NCI-H128 (cell line): ENCODE measurements at regions not wholly inside any gene's neighbourhood (a gene's known extent, or its start where the extent isn't known, plus 50 kb on each side); places are given as distances from the start of the nearest gene placed in this dataset.

Experiments
- DNase-seq: peaks from one replicate; lab custom pipeline; 2025; ENCODE audit not compliant: unreplicated experiment; lab: John Stamatoyannopoulos, UW

- no peak for DNase-seq
These were observed 267.1 kb downstream of the ADGB start for GRCh38 chr6:146865756-146866379.

DNA sequence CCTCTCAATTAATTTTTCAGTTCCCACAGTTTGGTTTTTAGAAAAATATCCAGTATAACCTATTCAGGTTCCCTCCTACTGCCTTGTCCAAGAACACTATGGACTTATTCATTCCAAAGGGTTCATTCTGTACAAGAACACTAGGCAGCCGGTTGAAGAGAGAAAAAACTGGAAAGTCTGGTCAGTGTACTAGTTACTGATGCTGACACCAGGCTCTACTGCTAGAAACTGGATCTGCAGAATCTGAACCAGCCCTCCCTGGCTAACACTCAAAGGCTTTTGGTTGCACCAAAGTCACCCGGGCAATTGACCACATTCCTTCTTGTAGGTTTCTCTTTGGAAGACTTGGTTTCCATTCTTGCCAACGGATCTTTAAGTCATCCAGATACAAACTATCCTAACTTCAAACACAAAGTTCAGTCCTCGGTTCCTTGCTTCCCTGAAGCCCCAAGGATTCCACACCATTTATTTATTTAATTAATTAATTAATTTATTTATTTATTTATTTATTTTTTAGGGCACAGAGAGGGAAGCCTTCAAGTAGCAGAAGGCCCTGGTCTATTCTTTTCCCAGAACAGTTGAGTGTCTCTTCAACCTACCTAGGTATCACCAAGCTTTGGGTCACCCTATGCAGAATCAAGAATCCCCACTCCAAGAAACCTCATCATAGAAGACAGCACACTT, 268.1 kb downstream of the ADGB start:
- no peak for DNase-seq

GRCh38 chr6:146868671-146869209, 270.0 kb downstream of the ADGB start:
- no peak for DNase-seq

DNA sequence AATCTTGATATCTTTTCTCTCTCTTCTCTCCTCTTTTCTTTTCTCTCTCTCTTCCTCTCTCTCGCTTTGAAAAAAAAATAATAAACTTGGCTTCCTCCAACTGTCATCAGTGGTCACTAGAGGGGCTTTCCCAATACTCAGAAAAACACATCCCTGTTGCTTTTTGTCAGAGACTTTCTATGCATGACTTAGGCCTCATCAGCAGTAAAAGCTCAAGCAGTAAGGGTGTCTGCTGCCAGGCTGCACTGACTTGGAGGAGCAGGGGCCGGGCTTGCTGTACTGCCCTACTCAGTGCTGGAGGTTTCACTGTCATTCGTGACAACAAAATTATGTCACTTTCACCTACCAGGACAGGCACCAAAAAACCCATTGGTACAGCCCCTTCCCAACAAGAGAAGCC, 272.0 kb downstream of the ADGB start:
- DNase-seq: no peak

GRCh38 chr6:146871611-146872425, 273.0 kb downstream of the ADGB start:
- DNase-seq: peak; percentile 73

- no peak for DNase-seq
These were observed 273.6 kb downstream of the ADGB start for GRCh38 chr6:146872426-146872785.

DNA sequence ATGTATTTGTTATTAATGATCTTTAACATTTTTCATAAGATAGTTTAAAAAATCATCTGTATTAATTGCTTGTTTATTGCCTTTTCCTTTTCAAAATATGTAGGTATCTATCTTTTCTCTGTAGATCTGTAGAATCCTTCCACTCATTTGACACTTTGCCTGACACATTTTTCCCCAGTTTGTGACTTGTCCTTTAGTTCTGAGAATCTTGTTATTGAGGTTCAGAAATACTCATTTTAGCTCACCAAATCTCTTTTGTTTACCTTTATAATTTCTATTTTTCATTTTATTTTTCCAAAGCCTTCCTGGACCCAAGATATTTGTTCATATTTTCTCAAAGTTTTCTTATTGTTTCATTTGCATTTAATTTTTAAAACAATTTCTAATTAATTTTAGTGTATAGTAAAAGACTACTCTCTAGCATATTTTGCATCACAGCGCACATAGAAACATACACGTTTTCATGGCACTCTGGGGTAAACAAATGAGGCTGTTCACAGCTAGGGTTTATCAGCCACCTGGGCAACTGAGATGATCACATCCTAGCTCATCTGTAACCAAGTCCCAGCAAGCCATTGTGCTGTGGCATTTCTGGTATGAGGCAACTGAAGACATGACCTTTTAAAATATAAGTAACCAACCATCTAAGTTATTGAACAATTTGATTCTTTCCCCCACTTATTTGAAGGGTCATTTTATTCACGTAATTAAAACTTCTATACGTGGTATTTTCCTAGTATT, 275.7 kb downstream of the ADGB start:
- DNase-seq: no peak

DNA sequence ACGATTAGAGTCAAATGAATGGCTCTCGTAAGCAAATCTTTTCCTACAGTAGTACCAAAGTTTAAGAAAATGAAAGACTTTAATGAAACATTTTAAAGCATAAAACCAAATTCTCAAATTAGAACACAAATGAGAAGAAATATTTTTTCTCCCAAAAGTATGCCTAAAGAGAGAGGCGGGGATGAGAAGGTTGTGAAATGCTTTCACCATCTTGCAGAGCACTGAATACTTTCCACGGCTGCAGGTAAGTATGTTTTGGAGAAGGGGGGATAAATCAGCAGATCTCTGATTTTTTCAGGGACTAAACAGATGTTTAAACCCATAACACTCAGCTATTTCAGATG, 277.1 kb downstream of the ADGB start:
- DNase-seq: no peak

DNA sequence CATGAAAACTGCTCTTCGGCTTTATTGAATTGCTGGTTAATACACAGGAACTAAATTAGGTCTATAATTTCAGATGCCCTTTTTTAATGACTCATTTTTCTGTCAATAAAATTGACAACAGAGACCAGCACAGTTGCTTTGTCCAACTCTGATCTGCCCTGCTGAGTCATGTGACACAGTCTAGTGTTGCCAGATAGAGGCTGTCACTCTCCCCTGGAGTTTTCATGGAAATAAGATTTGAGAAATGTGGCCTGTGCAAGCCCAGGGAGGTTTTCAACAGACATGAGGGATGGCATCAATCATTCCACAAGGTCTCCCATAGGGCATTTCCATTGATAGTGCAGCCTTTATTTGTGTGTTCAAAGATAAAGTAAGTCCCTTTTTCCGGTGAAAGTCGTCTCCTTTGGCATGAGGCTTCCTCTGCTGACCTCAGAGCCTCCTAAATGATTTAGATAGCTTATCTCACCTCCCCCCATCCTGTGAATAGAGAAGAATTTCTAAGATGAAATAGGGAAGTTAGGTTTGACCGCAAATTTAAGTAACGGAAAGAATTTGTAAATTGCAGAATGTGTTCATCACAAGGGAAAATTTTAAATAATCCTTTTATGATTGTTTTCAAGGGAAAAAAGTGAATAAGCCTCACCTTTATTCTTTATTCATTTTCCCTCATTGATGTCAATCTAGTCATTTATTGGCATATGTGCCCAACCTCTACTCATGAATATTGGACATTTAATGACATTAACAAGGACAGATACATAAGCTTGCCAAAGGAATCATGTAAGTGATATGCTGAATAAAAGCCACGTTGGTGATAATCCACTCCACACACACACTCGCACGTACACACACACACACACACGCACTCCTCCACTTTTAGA, 277.7 kb downstream of the ADGB start:
- DNase-seq: no peak

- no peak for DNase-seq
These were observed 279.6 kb downstream of the ADGB start for GRCh38 chr6:146878168-146878951.

- no peak for DNase-seq
These were observed 280.2 kb downstream of the ADGB start for GRCh38 chr6:146878952-146879340.

DNA sequence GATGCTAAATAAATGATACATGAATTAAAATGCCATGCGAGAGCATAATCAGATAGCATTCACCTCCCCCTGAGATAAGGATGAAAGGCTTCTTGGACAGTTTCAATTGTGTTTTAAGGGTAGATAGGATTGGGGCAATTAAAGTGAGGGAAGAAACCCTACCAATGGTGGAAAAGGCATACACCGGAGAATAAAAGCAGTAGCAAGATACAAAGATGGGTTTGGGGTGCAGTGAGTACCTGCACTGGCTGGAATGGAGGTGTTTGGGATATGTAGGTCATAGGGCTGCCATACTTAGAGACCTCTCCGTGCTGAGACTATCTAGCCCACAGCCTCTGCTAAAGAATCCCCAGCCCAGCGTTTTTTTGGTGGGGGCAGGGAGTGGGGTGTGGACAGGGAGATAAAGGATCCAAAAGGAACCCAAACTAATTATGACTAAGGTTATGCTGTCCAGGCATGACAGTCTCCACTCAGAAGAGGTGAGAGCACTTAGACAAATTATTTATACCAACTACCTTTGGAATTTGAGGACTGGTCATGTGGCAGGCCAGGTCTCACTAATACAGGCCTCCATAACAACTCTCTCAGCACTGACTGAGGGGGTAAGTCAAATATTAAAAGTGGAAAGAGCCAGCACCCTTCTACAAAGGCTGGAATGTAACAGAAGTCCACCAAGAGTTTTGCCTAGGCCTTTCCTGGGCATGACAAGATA, 280.8 kb downstream of the ADGB start:
- DNase-seq: no peak

DNA sequence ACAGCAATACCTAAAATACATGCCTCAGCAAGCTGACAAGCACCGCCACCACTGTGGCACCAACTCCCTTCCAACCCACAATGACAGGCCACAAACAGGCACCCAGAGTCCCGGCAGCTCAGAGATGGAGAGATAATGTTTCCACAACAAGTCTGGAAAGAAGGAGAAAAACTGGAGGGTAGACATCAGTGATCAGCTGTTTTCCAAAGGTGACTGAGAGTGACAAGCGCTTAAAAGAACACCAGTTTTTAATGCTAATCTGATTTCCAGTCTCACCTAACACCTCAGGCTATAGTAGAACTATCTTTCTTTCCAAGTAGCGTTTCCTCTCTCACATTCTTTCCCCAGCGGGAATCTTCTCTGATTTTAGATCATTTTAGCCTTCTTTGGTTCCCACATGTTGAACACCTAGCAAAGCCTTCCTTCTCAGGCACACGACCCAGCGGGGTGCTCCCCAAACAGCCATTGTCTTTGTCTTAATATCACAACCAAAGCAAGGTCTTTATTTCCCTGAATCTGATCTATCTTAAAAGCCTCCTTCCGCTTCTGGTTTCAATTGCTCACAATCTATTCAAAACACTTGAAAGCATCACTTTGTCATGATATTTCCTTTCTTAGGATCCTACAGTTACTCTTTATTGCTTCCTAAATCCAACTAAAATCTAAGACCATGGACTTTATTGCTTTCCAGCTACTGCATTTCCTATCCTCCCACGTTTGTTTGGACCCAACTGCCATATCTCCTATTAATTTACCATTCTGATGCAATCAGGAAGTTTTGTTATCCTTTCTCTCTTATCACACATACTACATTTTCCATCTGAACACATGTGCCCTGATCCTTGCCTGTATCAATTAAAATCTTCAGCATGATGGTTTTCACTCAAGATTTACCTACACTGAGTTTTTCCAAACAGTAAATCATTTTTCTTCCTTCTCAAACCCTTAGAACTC, 282.7 kb downstream of the ADGB start:
- no peak for DNase-seq

DNA sequence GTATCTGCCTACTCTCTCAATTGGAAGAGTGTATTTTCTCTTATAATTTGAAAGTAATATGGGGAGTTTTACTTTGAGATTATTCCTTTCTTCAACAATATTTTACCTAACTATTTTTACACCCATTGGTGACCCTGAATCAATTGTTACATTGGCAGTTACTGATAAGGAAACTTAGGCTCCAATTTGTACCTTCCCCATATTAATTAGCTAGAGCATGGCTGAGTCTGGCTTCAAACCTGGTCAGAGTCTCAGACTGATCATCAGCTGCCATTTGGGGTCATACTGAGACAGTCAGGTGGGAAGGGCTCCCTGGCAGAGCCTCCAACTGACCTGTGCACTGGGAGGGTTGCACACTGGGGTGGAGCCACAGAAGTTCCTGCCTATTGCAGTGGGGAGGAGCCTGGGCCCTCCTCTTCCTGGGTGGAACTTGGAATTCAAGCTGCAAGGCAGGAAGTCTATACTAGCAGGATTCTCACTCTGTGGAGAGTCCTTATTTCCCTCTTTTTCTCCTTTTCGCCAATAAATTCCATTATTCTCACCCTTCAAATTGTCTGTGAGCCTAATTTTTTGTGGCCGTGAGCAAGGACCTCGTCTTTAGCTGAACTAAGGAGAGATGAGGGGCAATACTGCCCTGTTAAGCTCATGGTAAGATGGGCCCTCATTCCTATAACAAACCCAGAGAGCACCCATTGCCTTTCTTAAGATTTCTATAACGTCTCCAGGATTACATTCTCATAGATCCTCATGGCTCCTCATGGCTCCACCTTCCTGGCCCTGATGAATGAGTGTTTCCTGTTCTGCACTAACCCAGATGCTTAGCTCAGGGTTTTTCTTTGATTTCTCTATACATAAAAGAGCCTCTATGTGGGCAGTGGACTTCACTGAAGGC, 285.1 kb downstream of the ADGB start:
- no peak for DNase-seq

DNA sequence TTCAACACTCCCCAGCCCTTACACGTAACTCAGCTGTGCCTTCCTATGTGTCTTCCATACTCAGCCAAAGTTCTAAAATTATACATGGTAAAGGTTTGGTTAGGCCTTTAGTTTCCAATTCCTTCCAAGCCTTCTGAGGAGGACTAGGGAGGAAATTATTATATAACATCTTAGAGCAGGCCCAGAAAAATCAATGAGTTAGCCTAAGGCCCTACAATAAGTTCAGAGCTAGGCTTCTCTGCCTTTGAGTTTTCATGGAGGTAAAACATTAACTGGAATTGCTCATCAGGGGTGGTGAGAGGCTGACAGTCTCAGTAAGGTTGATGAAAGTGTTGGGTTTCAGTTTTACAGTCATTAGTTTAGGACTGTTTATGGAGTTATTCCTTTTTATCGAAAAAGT, 286.0 kb downstream of the ADGB start:
- DNase-seq: no peak

GRCh38 chr6:146885708-146886457, 287.1 kb downstream of the ADGB start:
- no peak for DNase-seq
